HFFc6 (cell line): ENCODE measurements at regions not wholly inside any gene's neighbourhood (a gene's known extent, or its start where the extent isn't known, plus 50 kb on each side); places are given as distances from the start of the nearest gene placed in this dataset.

Source experiments
- DNase-seq: peaks from one replicate; pipeline ENCODE4 v3.0.0-alpha.2; 2018
- H3K27ac Mint-ChIP-seq: 2 replicates; pipeline ENCODE4 v1.8.0; 2020; ENCODE audit warnings: mild to moderate bottlenecking, mixed read lengths
- H3K27me3 Mint-ChIP-seq: 2 replicates; pipeline ENCODE4 v1.8.0; 2021; ENCODE audit warnings: mild to moderate bottlenecking, moderate library complexity, mixed read lengths; ENCODE audit not compliant: insufficient read depth
- H3K36me3 Mint-ChIP-seq: 2 replicates; pipeline ENCODE4 v1.8.0; 2021; ENCODE audit warnings: low read depth, mixed read lengths
- H3K4me1 Mint-ChIP-seq: 2 replicates; pipeline ENCODE4 v1.8.0; 2020; ENCODE audit warnings: low read depth, mixed read lengths
- H3K4me3 Mint-ChIP-seq: 2 replicates; pipeline ENCODE4 v1.8.0; 2020; ENCODE audit warnings: mild to moderate bottlenecking, moderate library complexity, mixed read lengths
- H3K9me3 Mint-ChIP-seq: 2 replicates; pipeline ENCODE4 v1.8.0; 2020; ENCODE audit warnings: mild to moderate bottlenecking, mixed read lengths
- TF ChIP-seq, protein P1 (sequence below): fragments of 200-600 bp; sonication (generic); IDR thresholded peaks from 2 replicates; pipeline ENCODE4 v1.5.0; 2021; ENCODE audit warnings: antibody characterized with exemption, mild to moderate bottlenecking

DNA sequence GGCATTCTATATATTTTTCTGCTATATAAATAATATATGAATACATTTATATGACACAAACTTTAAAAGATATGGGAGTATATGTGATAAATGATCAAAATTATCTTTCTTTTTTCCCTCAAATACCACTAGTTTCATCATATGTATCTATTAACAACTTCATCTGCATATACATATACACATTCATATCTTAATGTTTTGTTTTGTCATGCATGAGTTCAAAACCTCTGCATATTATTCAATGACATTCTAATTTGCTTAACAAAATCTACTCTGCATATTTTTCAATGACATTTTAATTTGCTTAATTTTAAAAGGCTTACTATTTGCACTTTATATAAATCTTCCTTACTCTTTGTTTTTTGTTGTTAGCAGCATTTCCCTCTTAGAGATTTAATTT lies 276.2 kb downstream of the PIK3C3 start:
- Mint-ChIP-seq H3K27me3 (peaks cover 2% of the 10 kb centered on the region), H3K4me1 (no peaks in the 10 kb centered on the region), H3K27ac (no peak overlapping the region), H3K9me3 (no peaks in the 10 kb centered on the region), H3K36me3 (no peaks in the 10 kb centered on the region), H3K4me3 (no peak overlapping the region)
- TF ChIP-seq, protein P1, sequence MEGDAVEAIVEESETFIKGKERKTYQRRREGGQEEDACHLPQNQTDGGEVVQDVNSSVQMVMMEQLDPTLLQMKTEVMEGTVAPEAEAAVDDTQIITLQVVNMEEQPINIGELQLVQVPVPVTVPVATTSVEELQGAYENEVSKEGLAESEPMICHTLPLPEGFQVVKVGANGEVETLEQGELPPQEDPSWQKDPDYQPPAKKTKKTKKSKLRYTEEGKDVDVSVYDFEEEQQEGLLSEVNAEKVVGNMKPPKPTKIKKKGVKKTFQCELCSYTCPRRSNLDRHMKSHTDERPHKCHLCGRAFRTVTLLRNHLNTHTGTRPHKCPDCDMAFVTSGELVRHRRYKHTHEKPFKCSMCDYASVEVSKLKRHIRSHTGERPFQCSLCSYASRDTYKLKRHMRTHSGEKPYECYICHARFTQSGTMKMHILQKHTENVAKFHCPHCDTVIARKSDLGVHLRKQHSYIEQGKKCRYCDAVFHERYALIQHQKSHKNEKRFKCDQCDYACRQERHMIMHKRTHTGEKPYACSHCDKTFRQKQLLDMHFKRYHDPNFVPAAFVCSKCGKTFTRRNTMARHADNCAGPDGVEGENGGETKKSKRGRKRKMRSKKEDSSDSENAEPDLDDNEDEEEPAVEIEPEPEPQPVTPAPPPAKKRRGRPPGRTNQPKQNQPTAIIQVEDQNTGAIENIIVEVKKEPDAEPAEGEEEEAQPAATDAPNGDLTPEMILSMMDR, result no peak
- DNase-seq, result no peak

DNA sequence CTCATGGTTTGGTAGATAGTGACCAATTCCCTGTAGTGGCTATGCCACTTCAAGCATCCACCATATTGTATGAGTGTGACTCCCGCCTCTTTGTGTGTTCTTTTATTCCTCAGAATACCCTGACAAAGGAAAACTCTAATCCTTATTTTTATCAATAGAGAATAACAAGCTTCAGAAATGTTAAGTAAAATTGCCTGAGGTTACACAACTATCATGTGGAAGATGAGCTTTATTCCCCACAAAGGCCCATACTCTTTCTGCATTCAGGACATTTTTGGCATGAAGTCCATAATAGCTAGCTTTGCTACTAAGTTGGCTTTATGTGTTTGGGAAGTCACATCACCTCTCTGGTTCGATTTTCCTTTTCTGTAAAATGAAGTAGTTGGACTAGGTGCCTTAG lies 276.8 kb downstream of the PIK3C3 start:
- Mint-ChIP-seq H3K27ac (no peak overlapping the region), H3K9me3 (no peaks in the 10 kb centered on the region), H3K4me3 (no peak overlapping the region), H3K4me1 (no peaks in the 10 kb centered on the region), H3K27me3 (peaks cover 2% of the 10 kb centered on the region), H3K36me3 (no peaks in the 10 kb centered on the region)
- TF ChIP-seq, protein P1, result no peak
- DNase-seq, result no peak

DNA sequence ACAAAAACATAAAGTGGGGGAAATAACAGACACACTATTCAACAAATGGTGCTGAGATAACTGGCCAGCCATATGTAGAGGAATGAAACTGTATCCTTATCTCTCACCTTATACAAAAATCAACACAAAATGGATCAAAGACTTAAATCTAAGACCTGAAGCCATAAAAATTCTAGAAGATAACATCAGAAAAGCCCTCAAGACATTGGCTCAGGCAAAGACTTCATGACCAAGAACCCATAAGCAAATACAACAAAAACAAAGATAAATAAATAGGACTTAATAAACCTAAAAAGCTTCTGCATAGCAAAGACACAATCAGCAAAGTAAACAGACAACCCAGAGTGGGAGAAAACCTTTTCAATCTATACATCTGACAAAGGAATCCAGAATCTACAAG lies 278.9 kb downstream of the PIK3C3 start:
- no peak overlapping the region for H3K27ac Mint-ChIP-seq
- no peaks in the 10 kb centered on the region for H3K36me3 Mint-ChIP-seq
- TF ChIP-seq, protein P1, result no peak
- H3K4me3 Mint-ChIP-seq, result no peak overlapping the region
- peaks cover 1% of the 10 kb centered on the region for H3K27me3 Mint-ChIP-seq
- H3K9me3 Mint-ChIP-seq, result no peaks in the 10 kb centered on the region
- DNase-seq, result no peak
- no peaks in the 10 kb centered on the region for H3K4me1 Mint-ChIP-seq

DNA sequence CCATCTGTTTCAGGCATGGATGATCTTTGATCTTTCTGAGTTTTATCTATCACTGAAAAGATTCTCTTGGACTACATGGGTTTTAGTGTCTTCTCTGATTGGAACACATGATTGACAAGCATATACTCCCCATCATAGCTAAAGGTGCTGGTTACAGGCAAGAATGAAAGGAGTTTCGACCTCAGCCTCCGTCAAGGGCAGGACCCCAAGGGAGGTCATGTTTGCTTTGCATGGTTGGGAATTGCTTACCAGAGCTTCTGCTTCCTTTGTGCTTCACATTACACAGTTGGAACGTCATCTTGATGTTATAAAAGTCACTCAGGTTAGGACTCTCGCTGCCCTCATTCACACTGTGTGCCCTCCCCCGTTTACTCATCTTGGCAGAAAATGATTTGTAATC lies 287.7 kb downstream of the PIK3C3 start:
- Mint-ChIP-seq H3K36me3 (no peaks in the 10 kb centered on the region), H3K4me1 (no peaks in the 10 kb centered on the region), H3K27me3 (peaks cover 3% of the 10 kb centered on the region), H3K27ac (no peak overlapping the region), H3K4me3 (no peak overlapping the region), H3K9me3 (no peaks in the 10 kb centered on the region)
- TF ChIP-seq, protein P1, result no peak
- no peak for DNase-seq

DNA sequence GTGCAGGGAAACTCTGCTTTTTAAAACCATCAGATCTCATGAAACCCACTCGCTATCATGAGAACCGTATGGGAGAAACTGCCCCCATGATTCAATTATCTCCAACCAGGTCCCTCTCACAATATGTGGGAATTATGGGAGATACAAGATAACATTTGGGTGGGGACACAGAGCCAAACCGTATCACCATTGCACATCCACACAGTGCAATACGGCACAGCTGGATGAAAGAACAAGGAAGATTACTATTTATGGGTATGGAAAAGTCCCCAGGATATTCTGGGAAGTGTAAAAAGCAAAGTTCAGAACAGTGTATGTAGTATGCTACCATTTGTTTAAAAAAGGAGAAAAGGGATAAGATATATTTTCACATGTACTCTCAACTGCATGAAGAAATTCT lies 290.1 kb downstream of the PIK3C3 start:
- H3K9me3 Mint-ChIP-seq, result no peaks in the 10 kb centered on the region
- H3K27me3 Mint-ChIP-seq, result peaks cover 3% of the 10 kb centered on the region
- no peak overlapping the region for H3K4me3 Mint-ChIP-seq
- TF ChIP-seq, protein P1, result no peak
- no peak overlapping the region for H3K27ac Mint-ChIP-seq
- H3K4me1 Mint-ChIP-seq, result no peaks in the 10 kb centered on the region
- H3K36me3 Mint-ChIP-seq, result no peaks in the 10 kb centered on the region
- no peak for DNase-seq
